Urothelium cell line (cell line): ENCODE measurements at regions not wholly inside any gene's neighbourhood (a gene's known extent, or its start where the extent isn't known, plus 50 kb on each side); places are given as distances from the start of the nearest gene placed in this dataset.

Experiments used
- DNase-seq: peaks from one replicate; pipeline ENCODE4 v3.0.0; 2011; ENCODE audit warnings: low spot score, mixed read lengths
- FAIRE-seq: peaks from 2 replicates; lab custom pipeline; 2011; peaks lifted over from hg19 to GRCh38; lab: Jason Lieb, UNC

DNA sequence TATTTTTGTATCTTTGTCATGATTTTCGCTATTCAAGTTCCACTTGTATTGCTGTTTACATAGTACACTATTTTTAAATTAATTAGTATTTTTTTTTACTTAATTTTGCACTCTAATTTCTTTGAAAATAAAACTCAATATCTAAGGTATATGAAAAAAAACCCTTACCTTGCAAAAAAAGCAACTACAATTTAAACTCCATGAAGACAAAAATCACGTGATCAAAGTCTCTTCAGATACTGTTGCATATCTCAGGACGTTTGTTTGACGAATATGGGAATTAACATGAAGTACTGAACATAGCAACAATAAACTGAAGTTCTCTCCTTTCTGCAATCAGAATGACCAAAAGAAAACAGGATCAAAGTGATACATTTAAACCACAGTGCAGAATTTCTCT lies 968.4 kb upstream of the SEL1L start:
- DNase-seq: no peak
- no peak for FAIRE-seq

DNA sequence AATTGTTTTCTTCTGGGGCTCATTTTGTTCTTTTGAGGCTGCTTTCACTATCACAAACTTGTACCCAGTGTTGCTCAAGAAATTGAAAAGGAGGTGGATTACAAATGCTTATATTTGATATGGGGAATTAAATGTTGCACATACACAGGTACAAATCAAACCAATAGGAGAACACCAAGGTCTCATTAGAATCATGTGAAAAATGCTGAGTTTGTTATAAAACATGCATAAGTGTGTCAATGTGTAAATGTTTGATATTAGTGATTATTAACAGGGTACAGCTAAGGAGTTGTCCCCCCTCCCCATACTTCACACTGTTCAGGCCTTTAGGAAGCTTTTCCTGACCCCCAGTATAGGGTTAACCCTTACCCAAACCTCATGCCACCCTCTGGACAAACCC lies 971.2 kb upstream of the SEL1L start:
- FAIRE-seq: no peak
- DNase-seq: no peak

DNA sequence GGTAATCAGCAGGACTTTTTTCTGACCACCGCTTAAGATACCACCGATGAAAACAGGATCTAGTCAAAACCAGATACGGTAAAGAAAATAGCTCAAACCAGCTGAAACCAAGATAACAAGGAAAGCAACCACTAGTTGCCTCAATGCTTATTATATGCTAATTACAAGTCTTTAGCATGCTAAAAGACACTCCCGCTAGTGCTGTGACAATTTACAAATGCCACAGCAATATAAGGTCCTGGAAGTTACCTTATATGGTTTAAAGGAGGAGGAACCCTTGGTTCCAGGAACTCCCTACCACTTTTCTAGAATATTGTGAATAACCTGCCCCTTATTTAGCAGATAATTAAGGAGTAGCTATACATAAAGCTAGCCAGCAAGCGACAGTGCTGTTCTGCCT lies 976.4 kb upstream of the SEL1L start:
- no peak for DNase-seq
- no peak for FAIRE-seq

DNA sequence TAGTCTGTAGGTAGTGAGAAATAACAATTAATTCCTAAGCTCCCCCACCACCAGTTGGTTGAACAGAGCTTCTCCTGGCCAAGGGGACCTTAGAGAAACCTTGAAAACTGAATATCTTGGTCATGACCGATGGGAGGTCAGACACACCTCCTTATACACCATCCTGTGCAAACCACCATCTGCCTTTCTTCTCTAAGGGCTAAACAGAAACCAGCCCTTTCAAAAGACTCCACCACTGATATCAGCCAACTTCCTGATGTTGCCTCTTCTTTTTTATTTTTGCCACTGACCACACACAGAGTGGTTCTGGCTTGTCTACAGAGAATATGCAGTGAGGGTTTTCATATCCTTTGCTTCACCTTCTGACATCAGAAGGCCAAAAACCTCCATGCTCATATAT lies 977.7 kb upstream of the SEL1L start:
- DNase-seq: no peak
- FAIRE-seq: no peak

DNA sequence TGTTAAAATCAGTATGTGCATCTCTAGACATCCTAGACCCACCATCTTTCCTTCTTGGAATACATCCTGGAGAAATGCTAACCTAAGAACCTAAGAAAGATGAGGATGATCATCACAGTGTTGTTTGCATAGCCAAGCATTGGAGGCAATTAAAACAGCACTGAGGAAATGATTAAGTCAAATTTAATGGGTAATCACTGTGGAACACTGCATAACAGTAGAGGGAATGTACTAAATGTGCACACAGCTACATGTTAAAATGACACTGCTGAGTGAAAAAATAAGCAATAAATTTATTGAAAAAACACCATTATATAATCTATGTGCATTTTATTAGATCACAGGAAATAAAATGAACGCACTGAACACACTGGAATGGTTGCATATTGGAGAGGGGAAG lies 987.1 kb upstream of the SEL1L start:
- no peak for DNase-seq

DNA sequence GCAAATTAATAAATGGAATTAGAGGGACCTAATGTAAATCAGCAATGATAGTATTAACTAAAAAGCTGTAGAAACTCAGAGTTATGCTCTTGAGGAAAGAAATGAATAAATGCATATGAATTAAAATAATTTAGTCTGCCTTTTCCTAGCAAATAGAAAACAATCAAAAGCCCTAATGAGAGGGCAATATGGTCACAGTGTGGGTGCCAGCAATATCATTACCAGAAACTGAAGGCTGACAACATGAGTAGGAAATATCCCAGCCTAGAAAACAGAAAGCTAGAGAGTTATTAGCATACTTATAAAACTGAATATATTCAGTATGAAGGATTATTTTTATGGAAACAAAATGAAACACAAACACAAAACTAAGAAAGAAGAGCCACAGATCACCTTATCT lies 987.5 kb upstream of the SEL1L start:
- no peak for DNase-seq
- no peak for FAIRE-seq

More for the DNA sequence above, 987.1 kb upstream of the SEL1L start:
- no peak for FAIRE-seq

DNA sequence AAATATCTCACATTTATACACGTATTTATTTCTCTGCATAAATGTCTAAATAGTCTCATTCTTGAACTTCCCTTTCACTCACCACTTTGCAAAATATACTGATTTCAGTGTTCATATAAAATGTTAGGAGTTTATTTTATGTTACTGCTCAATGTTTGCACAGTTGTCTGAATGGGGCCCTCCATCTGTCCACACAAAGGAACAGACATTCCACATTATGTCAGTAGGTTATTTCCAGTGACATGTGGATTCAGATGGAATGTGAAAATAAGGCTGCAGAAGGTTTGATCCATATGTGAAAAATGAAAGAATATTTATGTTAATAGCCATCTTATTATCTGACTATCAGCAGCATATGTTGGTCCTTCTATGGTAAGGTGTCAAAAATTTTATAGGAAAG lies 994.4 kb upstream of the SEL1L start:
- FAIRE-seq (no peak), DNase-seq (no peak)

DNA sequence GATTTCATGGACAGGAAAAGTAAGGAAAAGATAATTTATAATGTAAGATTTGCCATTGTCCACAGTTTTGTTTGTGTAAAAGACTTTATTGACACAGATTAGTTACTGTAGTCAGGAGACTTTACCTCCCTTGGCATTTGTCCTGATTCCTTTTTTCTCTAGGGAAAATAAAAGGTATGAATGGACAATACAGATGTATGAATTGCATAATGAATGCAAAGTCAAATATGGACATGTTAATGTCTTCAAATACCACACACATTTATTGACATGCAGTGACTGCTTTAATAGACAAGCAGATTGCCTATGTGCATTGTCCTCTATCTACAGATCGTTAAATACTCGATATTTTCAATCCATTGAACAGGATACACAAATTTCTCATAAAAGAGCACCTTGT lies 999.7 kb upstream of the SEL1L start:
- DNase-seq (no peak), FAIRE-seq (no peak)

DNA sequence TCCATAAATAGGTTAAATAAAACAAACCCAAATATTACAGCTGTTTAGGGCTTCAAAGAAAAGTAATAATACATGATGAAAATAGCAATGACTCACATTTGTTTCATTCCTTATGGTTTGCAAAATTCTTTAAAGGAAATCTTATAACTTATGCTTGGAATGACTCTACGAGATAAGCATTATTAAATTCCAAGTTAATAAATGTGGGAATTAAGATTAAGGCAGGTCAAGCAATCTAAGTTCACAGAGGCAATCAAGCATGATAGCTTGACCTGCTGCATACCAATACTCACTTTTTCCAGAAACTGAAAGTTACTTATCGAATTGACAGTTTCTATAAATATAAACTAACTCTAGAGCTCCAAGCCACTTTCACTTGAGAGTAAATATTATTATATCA lies 1002.9 kb upstream of the SEL1L start:
- FAIRE-seq (no peak), DNase-seq (no peak)

DNA sequence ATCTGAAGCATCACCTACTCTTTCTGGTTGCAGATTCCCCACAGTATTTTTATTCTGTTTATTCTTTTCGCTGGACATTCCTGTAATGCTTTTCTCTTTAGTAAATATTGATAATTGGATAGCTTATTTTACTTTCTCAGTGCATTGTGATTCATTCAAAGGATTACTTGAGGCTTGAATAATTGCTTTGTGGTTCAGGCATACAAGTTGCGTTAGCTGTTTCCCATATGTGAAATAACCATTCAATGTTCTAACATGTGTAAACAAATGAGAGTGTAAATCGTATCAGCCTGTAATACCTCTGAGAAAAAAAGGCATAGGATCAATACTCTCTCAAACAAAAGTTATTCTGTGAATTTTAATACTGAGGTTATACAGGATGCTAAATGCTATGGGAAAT lies 1004.2 kb upstream of the SEL1L start:
- DNase-seq (no peak), FAIRE-seq (no peak)

DNA sequence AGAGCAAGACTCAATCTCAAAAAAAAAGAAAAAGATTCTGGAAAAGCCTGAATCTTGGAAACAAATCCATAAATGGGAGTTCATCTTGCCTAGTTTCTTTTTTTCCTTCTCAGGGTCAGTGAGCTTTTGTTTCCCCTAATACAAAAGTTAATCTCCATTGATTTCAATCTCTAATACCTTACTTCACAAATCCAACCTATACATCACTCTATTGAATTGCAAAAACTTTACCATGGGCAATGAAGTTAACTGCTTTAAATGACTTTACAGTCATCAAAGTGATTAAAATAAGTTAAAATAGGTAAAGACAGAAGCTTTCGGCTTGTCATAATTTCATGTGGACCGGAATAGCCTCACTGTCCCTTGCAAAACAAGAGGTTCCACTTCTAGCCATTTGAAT lies 1012.7 kb upstream of the SEL1L start:
- DNase-seq: no peak
- FAIRE-seq: no peak

DNA sequence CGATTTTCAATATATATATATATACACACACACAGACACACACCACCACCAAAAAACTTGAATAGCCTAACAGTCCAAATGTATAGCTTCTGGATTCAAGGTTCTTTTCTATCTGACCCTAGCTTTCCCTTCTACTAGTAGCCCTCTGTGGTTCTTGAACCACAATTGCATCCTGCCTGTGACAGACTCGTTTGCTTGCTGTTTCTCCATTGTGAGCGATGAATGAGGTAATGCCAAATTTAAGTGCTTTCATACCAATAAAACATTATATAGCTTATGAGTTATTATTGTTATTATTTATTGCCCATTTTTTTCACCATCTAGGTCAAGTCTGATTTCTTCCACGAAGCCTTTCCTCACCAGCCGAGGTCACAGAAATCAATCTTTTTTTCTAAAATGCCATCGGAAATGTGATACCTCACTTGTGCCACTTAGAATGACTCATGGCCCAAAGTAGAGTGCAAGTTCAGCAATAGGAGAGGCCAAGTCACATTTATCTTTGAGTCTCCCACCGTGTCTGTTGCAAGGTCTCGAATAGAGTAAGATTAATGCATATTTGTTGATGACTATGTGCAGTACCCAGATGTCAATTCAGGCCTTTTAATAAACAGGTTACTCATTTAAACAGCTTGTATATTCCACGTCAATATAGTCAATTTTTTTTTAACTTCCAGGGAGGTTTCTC lies 1015.8 kb upstream of the SEL1L start:
- DNase-seq: no peak
- no peak for FAIRE-seq

DNA sequence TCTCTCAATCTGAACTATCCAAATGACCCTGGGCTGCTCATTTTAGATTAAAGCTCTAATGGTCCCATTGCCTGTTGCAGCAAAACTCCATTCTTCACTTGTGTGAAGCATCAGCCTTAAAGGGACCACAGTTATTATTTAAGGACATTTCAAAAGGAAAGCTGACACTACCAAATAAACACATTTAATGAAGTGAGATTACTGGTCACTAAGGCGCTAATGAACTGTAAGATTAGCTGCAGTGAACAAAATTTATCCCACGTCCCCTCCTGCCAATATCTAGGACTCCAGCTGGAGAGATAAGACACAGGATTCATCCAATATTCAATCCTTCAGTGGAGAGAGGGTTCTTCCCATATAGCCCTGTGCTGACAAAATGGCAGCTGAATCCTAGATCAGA lies 1029.2 kb upstream of the SEL1L start:
- FAIRE-seq: no peak

DNA sequence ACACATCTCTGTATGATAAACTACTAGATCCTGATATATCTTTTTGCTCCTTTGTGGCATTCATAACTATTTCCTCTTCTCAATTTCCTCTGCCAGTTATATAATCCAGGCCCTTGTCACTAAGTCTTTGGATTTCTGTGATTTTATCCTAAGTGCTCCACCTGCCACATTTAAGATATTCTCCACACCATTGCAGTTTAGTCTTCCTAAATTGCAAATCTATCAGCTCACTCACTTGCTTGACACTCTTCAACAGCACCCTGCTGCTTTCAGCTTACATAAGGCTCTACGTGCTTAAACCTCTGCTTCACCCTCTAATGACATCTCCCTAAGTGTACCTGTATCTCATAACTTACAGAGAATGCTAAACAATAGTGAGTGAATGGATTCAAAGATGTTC lies 1032.2 kb upstream of the SEL1L start:
- DNase-seq: no peak

More for the DNA sequence above, 1029.2 kb upstream of the SEL1L start:
- DNase-seq: no peak

DNA sequence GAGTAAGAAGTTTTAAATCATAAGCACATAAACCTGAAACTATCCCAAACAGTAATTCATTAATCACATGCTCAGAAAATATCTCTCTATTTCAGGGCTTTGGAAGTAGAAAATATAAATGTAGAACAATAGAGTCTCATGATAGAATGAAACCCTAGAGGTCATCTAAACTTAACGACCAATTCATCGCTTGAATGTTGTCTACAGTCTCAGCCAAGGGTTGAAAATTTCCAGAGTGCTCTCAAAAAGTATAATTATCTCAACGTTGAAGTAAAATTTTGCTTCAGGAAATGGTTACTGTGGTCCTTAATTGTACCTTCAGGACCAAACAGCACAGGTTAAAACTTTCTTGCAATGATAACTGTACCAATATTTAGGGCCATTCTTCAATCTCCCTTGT lies 1053.6 kb upstream of the SEL1L start:
- DNase-seq (no peak), FAIRE-seq (no peak)

More for the DNA sequence above, 1032.2 kb upstream of the SEL1L start:
- no peak for FAIRE-seq

DNA sequence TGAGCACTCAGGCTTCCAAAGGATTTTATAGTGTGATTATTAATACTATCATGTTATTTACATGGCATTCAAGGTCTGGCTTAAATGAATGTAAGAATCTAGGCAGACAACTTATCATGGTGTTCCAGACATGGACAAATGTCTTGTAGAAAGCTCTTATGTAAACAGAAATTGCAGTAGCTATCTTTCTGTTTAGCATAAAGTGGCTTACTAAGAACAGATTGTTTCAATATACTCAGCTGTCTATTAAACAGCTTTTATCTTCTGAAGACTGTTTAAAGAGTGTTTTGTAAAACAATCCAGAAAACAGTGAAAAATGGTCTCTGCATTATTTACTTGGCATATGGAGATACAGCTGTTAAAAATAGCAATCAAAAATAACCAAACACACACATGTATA lies 1061.8 kb upstream of the SEL1L start:
- DNase-seq: no peak
- FAIRE-seq: no peak

DNA sequence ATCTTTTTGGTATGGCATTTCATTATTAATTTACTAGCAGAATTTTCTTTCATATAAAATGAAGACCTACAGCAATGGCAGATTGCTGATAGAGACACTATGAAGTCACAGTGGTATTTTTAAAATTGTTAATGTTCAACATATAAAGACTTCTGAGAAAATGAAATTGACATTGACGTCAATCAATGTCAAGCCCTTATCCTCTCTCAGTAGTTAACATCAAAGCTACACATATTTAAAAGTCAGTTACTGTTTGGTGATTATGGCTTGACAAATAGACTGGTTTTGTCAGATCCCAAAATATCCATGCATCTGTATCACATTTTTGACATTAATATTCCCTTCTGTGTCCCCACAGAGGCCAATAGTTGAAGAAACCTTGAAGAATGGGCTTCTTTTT lies 1069.1 kb upstream of the SEL1L start:
- DNase-seq (no peak), FAIRE-seq (no peak)

DNA sequence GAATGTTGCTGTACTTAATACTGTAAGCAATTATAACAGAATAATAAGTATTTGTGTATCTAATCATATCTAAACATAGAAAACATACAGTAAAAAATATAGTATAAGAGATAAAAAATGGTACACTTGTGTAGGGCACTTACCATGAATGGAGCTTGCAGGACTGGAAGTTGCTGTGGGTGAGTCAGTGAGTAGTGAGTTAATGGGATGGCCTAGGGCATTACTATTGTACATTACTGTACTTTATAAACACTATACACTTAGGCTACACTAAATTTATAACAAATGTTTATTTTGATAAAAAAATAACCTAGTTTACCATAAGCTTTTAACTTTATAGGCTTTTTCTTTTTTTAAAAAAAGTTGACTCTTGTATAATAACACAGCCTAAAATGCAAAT lies 1071.2 kb upstream of the SEL1L start:
- no peak for DNase-seq
- no peak for FAIRE-seq

DNA sequence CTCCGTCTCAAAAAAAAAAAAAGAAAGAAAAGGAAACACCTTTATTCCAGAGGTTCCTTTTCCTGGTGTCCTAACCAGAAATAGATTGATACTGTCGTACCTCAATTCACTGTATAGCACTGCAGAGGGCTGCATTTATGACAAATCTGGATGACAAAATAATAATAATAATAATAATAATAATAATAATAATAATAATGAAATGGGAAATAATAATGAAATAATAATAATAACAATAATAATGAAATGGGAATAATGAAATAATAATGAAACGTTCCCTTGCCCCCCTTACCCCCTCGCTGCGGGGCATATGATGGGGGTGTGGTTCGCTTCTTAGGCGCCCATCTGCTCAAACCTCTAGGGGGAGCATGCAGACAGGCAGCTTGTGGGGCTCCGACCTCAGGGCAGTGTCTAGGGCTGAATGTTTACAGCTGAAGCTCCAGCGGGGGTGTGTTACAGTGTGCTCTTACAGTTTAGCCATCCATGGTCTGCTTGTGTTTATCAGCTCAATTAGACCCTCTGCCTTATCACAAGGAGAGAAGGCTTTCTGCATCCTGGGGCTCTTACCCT lies 1088.3 kb upstream of the SEL1L start:
- DNase-seq (no peak), FAIRE-seq (no peak)

DNA sequence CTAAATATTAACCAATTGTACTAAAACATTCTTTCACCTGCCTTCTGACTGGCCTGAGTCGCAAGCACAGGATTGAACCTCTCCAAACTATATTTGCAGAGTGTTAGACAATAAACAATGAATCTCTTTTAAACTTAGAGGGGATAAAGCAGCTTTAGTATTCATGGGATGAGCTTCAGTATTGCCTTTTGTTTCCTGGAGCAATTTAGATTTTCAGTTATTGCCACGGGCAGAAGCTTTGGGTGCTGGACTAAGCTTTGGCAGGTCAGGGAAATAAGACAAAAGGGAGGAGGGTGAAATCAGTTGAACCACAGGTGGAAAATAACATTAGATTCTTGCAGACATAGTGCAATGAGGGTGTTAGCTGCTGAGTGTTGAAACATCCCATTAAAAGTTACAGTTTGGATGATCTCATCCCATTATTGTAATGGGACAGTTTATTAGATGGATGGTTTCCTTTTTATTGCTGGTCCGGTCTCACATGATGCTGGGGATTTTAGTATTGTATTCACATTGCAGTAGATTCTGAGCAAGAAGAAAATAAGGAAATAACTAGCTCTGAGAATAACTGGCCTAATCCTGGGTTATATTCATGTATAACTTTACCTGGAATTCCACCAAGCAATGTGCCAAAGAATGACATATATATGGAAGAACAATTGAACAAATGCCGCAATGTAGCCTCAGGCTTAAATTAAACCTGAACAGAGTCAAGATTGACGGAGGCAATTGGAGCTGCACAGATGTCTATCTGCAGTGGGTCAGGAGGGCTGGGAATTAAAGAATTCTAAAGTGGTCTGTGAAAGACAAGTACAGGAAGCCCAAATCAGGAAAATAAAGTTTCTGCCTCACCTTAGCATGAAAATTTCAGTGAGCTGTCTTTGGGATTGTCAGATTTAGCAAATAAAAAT lies 1092.8 kb upstream of the SEL1L start:
- no peak for FAIRE-seq
- no peak for DNase-seq

DNA sequence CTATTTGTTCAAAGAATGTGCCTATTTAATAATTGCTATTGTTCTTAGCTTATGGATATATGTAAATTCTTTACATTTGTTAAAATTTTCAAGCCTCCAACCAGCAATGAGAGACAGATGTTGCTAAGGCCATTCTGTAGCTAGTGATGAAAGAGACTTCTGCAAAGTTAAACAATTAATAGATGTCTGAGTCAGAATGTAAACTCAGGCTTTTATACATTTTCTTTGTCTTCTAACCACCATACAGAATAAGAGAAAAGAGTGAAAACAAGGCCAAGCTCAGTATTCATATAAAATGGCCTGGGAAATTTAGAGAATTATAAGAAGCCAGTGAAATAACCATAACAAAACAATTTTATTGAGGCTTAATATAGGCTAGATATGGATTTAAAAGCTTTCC lies 1102.3 kb upstream of the SEL1L start:
- no peak for FAIRE-seq
- no peak for DNase-seq

DNA sequence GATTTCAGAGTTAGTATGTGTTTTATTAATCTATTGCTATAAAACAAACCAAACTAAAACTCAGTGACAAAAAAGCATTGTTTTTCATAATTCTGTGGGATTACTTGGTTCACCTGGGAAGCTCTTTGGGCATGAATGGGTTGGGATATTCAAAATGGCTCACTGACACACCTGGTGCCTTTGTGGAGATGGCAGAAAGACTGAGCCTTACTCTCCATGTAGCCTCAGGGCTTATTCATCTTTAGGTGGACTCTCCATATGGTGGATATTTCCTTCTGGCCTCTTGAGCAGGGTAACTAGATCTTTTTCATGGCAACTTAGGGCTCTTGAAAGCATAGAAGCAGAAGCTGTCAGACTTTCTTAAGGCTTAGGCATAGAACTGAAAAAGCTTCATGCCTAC lies 1102.8 kb upstream of the SEL1L start:
- FAIRE-seq (no peak), DNase-seq (no peak)
